NCI-H1436 (cell line): ENCODE measurements at regions not wholly inside any gene's neighbourhood (a gene's known extent, or its start where the extent isn't known, plus 50 kb on each side); places are given as distances from the start of the nearest gene placed in this dataset.
"Not testable (repeated sequence)": the region's sequence is repeated elsewhere in the genome, so short reads cannot be mapped to it uniquely, and the experiment has no call there.

Source experiments
- DNase-seq: peaks from one replicate; lab custom pipeline; 2025; lab: John Stamatoyannopoulos, UW

DNA sequence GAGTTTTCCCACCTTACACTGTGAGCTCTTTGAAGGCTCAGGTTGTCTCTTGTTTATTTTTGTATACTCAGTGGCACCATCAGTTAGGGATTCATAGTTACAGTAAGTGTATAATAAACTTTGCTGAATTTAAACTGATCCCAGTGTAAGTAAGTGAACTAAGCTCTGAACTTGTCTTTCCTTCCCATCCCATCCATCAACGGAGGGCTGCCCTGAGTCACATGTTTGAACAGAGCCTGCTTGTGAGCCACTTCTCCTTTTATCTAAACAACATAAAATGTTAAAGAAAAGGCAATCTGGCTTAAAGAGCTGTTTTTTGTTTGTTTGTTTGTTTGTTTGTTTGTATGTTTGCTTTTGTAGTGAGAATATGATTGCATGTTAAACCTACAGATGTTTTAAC, 185.7 kb upstream of the MARCKS start:
- DNase-seq, result no peak

DNA sequence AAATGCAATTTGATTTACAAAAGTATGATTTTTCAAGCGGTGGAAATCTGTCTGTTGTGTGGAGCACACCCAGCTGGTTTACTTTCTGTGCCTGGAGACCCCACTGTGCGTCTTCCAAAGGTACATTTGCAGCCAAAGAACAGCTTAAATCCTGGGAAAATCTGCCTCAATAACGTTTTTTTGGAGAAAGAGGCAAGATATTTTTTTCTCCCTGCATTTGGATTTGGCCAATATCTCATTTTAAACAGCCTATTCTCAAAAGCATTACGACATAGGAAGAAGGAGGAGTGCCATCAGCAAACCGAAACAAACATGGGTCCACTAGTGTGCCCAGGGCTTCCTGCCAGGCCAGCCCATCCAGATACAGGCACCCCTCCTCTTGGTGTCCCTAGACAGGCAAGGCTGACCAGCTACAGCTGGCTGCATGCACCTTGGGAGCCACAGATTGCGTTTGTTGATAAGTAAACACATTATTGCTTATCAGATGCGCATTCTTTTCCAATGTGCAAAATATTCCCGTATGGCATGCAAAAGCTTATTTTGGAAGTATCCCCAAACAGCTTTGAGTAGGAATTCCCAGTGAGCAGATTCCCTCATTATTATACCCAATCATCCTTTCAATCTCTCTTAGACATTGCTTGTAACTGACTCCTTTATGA, 184.5 kb upstream of the MARCKS start:
- no peak for DNase-seq

DNA sequence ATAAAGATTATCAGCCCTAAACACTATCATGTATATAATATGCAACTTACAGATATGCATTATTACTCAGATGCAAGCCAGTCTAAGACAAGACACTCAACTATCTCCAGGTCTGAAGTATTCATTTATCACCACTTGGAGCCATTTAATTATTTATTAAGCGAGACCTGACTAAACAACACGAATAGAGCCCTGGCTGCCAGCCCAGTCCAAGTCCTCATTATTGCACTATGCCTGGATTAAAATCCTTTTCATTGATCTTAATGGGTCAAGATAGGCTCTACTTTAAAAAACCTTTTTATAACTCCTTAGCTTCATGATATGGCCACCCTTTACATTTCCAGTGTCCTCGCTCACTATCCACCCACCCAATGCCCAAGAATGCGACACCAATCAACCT, 183.1 kb upstream of the MARCKS start:
- DNase-seq, result no peak

DNA sequence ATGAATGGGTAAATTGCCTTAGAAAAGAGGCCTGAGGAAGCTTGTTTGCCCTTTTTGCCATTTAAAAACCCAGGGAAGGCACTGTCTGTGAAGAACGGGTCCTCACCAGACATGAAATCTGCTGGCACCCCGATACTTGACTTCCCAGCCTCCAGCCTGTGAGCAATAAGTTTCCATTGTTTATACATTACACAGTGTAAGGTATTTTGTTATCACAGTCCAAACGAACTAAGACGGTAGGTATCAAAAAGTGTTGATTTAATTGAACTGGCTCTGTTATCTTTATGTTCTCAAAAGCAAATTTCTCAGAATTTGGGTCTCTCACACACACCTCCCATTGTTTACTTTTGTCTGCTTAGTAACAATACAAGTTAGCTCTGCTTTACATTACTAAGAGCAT, 181.1 kb upstream of the MARCKS start:
- DNase-seq, result no peak

DNA sequence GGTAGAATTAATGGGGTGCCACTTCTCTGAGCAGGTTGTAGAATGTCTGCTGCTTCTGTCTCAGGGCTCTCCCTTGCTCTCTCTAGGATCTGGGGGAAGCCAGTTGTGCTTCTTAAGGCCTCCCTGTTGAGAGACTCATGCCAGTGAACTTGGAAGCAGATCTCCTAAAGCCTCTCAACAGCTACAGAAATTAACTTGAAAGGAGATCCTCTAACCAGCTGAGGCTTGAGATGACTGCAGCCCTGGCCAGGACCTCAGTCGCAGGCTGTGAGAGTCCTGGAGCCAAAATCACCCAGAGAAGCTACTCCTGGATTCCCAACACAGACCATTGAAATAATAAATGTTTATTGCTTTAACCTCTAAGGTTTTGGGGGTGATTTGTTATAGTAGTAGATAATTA, 180.2 kb upstream of the MARCKS start:
- DNase-seq, result no peak

DNA sequence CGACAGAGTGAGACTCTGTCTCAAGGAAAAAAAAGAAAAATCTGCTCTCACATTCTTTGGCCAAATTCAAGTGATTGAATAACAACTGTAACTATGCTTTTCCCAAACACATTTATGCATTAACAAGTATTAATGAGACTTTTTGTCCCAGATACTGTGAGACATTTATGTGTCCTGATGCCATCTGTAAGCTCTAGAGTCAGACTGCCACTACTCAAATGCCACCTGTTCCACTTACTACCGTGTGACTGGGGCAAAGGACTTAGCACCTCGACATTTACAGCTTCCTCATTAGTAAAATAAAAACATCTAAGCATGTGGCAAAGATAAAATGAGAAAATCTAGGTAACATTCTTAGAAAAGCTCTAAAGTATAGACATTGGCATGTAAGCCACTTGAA, 178.1 kb upstream of the MARCKS start:
- no peak for DNase-seq

DNA sequence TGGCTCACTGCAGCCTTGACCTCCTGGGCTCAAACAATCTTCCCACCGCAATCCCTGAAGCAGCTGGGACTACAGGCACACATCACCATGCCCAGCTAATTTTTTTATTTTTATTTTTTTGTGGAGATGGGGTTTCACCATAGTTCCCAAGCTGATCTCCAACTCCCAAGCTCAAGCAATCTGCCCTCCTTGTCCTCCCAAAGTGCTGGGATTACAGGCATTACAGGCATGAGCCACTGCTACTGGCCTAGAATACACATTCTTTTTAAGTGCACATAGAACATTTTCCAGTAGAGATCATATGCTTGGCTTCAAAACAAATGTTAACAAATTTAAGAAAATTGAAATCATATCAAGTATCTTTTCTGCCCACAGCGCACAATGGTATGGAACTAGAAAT, 176.8 kb upstream of the MARCKS start:
- DNase-seq, result no peak

DNA sequence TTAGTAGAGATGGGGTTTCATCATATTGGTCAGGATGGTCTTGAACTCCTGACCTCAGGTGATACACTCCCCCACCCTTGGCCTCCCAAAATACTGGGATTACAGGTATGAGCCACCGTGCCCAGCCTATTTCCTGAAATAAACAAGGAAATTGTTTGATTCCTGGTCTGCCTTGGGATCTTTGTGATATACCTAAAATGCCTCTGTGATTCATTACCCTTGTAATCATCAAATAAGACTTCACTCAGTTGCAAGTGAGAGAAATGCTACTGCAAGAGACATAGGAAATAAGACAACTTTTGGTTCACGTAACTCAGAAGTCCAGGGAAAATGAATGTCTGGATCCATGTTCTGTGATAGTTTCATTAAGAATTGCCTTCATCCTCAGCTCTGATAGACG, 173.2 kb upstream of the MARCKS start:
- DNase-seq, result no peak

DNA sequence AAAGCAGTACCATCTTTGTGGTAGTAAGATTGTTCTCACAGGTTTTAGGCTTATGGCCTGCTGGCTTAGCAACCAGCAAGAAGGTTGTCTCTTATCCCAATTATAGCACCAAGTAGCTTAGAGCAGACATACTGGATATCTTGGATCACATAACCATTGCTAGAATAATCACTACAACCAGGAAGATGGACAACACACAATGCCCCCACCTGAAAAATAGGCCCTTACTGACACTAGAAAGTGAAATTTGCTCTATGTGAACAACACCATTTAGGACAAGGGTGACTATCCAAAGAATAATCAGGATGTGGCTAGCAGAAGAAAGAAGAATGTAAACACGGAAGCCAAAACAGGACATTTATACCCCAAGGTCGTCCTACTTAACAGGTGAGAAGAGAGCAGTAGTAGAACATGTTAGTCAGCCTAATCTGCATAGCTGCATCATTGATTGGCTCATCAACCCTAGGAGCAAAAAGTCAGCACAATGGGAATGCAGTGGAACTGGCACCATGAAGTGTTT, 172.7 kb upstream of the MARCKS start:
- no peak for DNase-seq

DNA sequence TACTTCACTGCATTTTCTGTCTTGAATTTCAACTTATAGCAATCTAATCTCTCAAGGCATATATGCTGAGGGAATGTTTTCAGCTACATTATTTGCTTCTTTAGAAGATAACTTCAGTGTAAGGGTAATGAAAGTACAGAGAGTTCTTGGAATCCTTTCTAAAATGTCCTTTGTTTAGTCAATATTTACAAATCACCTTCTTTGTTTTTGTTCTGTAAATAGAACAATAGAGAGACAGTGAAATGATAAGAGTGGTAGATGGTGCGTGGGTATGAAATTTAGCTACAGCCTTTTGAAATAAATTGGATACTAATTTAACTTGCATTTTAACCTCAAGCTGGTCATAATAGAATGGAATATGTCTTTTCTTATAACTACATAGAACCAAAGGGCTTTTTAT, 171.1 kb upstream of the MARCKS start:
- DNase-seq, result no peak

DNA sequence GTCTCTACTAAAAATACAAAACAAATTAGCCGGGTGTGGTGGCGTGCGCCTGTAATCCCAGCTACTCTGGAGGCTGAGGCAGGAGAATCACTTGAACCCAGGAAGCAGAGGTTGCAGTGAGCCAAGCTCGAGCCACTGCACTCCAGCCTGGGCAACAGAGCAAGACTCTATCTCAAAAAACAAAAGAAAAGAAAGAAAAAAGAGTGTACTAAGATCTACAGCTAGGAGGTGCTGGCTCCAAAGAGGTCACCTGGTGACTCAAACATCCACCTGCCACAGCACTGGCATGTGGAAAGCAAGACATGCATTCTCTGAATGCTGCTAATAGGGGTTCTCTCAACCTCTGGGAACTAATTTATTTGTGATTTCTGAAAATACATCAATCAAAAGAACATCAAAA, 167.5 kb upstream of the MARCKS start:
- DNase-seq, result not testable (repeated sequence)

DNA sequence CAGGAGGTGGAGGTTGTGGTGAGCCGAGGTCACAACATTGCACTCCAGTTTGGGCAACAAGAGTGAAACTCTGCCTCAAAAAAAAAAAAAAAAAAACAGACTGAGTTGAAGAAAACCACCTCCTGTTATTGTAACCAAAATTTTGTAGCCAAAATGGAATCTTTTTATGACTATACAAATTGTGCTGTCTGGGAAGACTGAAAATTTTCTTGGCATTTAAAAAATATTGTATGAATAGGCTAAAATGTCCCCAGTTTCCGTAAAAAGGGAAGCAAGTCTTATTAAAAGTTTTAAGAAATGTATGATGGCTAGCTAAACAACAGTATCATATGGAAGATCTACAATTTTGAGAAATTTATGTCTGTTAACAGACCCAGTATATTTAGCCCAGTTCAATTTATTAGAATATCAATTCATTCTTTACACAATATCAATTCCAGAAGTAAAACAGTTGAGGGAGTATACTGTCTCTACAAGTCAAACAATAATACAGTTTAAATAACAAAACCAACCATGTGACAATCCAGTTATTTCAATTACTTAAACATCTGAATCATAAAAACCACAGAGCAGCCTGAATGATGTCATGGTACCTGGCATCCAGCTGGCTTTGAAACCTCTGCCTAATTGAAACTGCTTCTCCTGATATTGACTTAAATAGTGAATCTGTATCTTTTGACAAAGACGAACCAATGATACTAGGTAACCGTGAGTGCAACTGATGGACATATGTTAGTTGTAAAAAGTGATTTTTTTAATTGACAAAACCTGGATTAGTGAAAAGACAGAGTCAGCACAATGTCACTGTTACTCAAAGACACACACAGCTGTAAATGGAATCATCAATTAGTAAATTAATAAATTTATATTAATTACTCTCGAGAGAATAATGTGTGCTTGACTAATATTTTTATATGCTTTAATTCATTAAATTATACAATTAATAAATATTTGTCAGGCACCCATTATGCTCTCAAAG, 166.6 kb upstream of the MARCKS start:
- no peak for DNase-seq

DNA sequence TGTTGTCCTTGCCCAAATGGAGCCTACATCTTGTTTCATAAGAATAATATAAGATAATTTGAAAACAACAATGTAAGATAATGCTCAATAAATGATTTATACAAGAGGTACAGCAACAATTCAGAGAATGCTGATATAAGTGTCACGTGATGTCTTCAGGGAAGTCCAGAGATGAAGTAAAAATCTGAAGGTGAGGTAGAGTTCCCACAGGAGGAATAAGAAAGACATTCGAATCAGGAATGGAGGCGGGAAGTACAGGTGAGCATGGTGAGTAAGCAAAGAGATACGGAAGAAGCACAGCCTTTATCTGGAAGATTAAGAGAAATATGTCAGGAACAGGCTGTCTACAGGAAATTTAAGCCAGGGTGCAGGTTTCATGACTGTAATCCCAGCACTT, 165.9 kb upstream of the MARCKS start:
- no peak for DNase-seq

DNA sequence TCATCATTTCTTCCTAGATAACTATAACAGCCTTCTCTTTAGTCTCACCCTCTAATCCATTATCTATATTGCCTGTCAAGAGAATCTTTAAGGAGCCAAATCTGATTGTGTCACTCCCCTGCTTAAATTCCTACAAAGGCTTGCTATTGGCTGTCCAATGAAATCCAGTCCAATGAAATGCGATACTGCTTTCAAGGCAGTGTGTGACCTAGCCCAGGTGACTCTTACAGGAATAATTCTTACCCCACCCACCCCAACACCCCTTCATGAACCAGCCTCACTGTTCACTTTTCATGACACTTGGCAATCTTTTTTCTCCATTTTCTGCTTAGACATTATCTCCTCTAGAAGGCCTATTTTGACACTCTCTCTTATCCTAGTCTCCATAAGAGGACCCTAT, 163.3 kb upstream of the MARCKS start:
- DNase-seq, result no peak

DNA sequence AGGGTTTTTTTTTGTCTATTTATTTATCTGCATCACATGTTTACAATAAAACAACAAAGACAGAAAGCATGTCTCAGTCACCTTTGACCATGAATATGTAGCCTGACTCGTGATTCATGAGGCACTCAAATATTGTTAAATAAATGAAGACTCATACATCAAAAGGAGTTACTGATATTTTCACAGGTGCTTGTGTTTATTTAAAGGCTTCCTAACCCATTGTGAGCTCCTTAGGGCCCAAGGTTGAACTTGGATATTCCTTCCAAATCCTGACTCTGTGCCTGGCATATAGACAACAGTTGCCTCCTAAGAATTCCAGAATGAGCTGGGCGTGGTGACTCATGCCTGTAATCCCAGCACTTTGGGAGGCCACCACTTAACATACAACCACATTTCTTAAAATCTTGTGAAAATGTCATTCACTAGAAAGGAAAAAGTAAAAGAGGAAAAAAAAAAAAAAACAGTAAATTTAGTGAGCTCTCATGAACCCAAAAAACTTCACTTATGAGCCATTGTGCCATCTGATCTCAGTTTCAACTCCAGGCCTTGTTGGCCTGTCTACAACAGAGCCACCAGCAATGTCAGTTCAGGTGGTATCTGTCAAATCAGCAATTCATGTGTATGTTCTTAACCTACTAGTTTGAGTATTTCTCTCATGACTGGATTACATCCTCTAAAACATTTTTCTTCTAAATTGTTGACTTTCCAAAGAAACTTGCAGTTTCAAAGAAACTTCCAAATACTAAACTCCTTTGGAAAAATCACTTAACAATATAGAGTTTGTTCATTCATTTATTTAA, 162.7 kb upstream of the MARCKS start:
- DNase-seq, result no peak

DNA sequence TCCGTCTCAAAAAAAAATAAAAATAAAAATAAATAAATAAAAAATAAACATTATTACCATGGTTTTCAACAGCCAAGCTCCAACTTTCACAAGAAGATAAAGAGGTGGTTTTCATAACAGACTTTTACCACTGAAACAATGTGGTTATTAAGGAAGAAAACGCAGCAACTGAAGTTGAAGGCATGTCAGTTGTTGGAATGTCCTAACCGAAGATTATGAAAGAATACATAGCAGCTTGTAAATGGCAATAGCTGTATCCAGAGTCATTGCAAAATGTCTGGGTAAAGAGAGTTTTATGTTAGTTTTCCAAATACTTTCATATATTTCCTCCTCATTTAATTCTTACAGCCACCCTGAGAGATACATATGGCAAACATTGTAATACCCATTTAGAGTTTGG, 161.6 kb upstream of the MARCKS start:
- DNase-seq, result no peak

DNA sequence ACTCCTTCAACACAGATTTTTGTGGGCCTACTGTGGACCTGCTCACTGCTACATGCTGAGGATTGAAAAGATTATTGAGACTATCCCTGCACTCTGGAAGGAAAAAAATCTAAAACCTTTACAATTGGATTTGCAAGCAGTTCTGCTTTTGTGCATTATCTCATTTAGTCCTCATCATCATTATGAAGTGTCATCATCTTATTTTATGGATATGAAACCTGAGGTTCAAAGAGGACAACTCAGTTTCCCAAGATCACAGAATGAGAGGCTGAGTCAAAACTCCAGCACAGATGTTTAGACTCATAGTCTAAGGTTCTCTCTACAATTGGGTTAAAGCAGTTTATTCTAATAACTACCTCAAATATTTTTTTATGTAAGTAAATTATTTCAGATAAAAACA, 160.2 kb upstream of the MARCKS start:
- DNase-seq, result no peak

DNA sequence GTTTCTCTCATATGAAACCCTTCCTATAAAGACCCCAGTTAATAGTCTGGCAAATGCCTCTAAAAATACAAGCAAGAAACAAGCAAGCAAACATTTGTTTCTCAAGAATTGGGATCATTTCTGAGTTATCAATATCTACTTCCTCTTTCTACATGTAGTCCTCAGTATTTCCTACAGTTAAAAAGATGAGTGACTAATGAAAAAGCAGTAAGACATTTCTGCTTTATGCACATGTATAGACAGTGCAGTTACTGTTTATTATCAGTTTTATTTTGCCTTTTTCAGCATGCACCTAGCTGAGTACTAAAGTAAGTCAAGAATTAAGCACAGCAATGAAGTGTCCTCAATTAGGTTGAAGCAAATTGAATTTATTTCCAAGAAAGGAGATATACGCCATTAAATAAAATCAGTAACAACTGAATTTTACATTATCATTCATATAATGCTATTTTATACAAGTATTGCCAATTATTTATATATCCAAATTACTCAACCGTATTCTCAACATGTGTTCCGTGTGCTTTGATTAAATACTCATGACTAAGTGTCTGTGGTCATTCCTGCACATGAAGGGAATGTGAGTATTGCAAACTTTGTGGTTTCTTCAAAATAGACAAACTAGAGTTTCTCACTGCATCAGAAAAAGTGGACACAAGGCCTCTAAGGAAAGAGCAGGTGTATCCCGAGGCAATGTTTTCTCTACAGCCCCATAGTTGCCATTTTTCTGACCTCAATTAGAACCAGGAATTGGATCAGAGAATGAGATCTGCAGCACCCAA, 159.3 kb upstream of the MARCKS start:
- no peak for DNase-seq

DNA sequence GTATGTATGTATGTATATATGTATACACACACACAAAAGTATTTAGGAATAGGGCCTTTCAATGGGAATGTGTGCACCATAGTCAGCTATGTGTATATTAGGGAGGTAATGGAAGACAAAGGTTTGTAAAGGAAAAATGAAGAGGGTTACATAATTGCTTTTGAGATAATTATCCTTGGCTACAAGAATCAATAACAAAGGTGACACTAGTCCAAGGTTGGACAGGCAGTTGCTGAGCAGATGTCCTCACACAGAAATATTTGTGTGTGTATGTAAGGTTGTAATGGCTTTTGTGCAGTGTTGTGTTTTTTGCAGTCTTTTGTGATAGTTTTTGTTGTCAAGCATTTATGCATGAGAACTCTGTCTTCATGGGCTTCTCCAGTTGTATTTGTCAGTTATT, 157.9 kb upstream of the MARCKS start:
- no peak for DNase-seq

DNA sequence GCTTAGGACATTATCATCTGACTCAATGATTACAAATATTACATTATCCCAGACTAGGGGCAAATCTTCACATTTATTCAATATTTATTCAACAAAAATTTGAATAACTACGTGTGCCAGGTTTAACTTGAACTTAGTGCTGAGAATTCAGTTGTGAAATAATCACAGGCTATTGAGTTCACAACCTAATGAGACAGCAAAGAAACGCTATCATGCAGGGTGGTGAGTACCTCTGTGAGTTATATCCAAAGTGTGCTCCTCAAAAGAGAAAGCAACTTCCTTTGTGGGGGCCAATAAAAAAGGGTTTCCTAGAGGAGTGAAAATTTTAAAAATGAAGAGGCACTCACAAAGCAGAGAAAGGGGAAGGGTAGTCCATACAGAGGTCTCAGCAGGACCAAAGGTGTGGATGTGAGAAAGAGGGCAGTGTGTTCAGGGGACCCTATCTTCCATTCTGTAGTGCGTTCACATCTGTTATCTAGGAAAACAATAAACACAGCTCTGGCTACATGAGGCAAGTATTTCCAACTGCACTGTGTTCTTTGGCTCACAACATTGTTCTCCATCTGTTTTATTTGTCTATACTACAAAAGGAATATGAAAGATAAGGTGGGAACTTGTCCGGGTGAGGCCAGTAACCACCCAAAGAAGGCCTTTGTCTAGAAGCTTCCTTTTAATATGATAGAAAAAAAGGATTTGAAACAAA, 155.4 kb upstream of the MARCKS start:
- no peak for DNase-seq

DNA sequence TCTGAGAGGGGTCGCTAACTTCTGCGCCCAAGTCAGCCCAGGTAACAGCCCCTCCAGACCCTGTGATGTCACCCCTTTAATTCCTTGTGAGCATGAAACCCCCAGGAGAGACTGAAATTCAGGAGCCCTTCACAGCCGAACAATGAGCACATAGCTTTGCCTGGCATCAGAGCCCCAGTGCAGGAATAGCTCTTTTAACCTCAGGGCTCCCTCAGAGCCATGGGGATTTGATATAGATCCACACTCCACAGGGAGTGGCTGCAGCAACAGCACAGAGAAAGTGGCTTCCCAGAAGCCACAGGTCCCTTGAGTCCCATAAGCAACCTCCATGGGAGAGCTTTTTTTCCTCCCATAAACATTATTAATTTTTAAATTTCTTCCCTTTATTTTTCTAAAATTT, 150.0 kb upstream of the MARCKS start:
- DNase-seq, result no peak
